OCI-LY1 (cell line): ENCODE measurements at regions not wholly inside any gene's neighbourhood (a gene's known extent, or its start where the extent isn't known, plus 50 kb on each side); places are given as distances from the start of the nearest gene placed in this dataset.

Experiments used
- CTCF ChIP-seq: fragments of 200-600 bp; sonication (generic), shearing (Covaris generic); IDR thresholded peaks from 2 replicates; pipeline ENCODE4 v1.5.1; 2017; ENCODE audit warnings: mild to moderate bottlenecking, antibody characterized with exemption, low read length, moderate library complexity, mixed read lengths
- EZH2 ChIP-seq: fragments of 200-600 bp; sonication (generic), shearing (Covaris generic); IDR thresholded peaks from 2 replicates; pipeline ENCODE4 v1.8.0; 2017; ENCODE audit warnings: borderline replicate concordance, mixed run types, mild to moderate bottlenecking, antibody characterized with exemption, low read length, moderate library complexity, mixed read lengths

DNA sequence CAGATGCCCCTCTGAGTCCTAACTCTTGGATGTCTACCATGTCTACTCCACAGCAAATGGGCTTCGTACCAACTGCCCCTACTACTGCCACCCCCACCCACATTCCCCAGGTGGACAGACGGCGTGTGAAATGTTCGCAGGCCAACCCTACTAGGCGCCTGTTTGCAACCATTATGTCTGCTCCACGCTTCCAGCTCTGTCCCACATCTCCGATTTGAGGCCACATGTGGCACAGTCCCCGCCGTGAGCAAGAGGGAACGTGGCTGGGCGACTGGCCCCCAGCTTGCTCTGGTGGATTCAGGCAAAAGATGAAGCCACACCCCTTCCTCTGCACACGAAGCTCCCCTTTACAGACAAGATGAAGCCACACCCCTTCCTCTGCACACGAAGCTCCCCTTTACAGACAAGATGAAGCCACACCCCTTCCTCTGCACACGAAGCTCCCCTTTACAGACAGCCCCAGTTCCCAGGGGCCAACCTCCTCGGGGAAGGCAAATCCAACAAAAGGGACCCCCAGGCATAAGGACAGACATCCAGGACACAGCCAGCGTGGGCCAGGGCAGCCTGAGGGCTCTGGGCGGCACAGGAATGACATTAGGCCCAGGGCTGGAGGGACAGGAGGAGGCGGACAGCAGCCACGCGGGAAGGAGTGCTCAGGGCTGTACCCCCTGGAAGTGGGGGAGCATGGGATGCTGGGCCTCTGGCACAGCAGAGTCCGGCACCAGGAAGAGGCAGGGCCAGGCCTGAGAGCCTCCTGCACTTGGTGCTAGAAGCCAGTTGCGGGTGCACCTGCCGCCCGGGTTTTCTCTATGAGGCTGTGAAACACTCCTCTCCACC lies 106.2 kb downstream of the SHANK2 start:
- TF ChIP-seq CTCF (no peak), EZH2 (no peak)
